Prostate gland (tissue), 2 donors: ENCODE measurements at regions not wholly inside any gene's neighbourhood (a gene's known extent, or its start where the extent isn't known, plus 50 kb on each side); places are given as distances from the start of the nearest gene placed in this dataset.

Experiments used
- CTCF ChIP-seq, 4 experiments: fragments of 200-600 bp in 2 of 4; fragments of 450-650 bp in 2 of 4; sonication (generic) in 2 of 4; IDR thresholded peaks; 1 replicate in 3 of 4; 2 replicates in 1 of 4; pipeline ENCODE4 v1.5.1; 2016 to 2019; ENCODE audit warnings: antibody characterized with exemption in 4 of 4, mild to moderate bottlenecking in 2 of 4, moderate library complexity in 2 of 4
- POLR2A ChIP-seq: fragments of 450-650 bp; IDR thresholded peaks from one replicate; pipeline ENCODE4 v1.6.1; 2016; ENCODE audit warnings: antibody characterized with exemption, mild to moderate bottlenecking

DNA sequence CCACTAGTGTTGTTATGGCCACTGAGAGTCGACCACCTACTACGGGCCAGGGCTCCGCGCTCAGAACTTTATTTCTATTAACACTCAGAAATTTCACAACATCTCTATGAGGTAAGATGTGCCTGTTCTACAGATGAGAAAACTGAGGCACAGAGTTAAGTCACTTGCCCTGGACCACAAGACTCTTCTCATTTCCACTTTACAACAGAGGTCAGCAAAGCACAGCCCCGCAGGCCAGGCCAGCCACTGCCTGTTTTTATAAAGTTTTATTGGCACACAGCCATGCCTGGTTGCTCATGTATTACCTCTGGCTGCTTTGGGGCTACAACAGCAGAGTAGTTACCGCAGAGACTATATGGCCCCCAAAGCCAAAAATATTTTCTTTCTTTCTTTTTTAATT lies 503.6 kb downstream of the SHQ1 start:
- TF ChIP-seq CTCF (IDR thresholded peaks at IDR 0.05) (no peak), POLR2A (no peak)
